IMR-90 (cell line): ENCODE measurements at regions not wholly inside any gene's neighbourhood (a gene's known extent, or its start where the extent isn't known, plus 50 kb on each side); places are given as distances from the start of the nearest gene placed in this dataset.

ENCODE experiments used
- ATAC-seq: fragments of 200-7000 bp; cut with Tn5 transposase; 2 replicates; pipeline ENCODE4 v1.9.1; 2020; ENCODE audit warnings: low read depth, mild to moderate bottlenecking, moderate library complexity
- BruUV-seq: library from RNA; stranded (reverse); fragments of 400-500 nt; replicated peaks from 2 replicates; lab custom pipeline; 2021; lab: Mats Ljungman, UMichigan
- CTCF ChIA-PET: fragments of 300-600 bp; formaldehyde crosslinking; extraction: SDS; loops from one replicate; lab custom pipeline; 2021; ENCODE audit warnings: antibody characterized with exemption; lab: Yijun Ruan, JAX
- POLR2A ChIA-PET: fragments of 300-600 bp; sonication (Branson Sonifier 250); formaldehyde crosslinking; loops from one replicate; lab custom pipeline; 2022; ENCODE audit warnings: antibody characterized with exemption; ENCODE audit not compliant: unreplicated experiment; lab: Charles Lee
- DNase-seq: peaks from one replicate; pipeline ENCODE4 v3.0.0; 2013
- H2AFZ ChIP-seq: replicated peaks from 2 replicates; pipeline ENCODE3; 2013; ENCODE audit warnings: low read length, mild to moderate bottlenecking; ENCODE audit not compliant: poor library complexity
- H2AK5ac ChIP-seq: 2 replicates; pipeline ENCODE4 v1.6.1; 2013; ENCODE audit warnings: low read depth, low read length, inconsistent platforms
- H2AK9ac ChIP-seq: replicated peaks from 2 replicates; pipeline ENCODE3; 2013; ENCODE audit warnings: mild to moderate bottlenecking, low read depth, low read length, moderate library complexity; ENCODE audit not compliant: poor library complexity
- H2BK120ac ChIP-seq: 2 replicates; pipeline ENCODE4 v1.6.1; 2013; ENCODE audit warnings: low read depth, low read length, inconsistent platforms
- H2BK15ac ChIP-seq: 3 replicates; pipeline ENCODE4 v1.6.1; 2013; ENCODE audit warnings: low read depth, low read length, inconsistent platforms
- H2BK20ac ChIP-seq: 2 replicates; pipeline ENCODE4 v1.6.1; 2013; ENCODE audit warnings: low read depth, mild to moderate bottlenecking, inconsistent platforms, low read length, moderate library complexity
- H2BK5ac ChIP-seq: 2 replicates; pipeline ENCODE4 v1.6.1; 2013; ENCODE audit warnings: mild to moderate bottlenecking, low read depth, low read length, inconsistent platforms; ENCODE audit not compliant: poor library complexity, severe bottlenecking
- H3K14ac ChIP-seq: replicated peaks from 2 replicates; pipeline ENCODE4 v1.6.1; 2013; ENCODE audit warnings: low read depth, low read length, inconsistent platforms
- H3K18ac ChIP-seq: 2 replicates; pipeline ENCODE4 v1.6.1; 2013; ENCODE audit warnings: low read depth, low read length, control low read depth
- H3K23ac ChIP-seq: 2 replicates; pipeline ENCODE4 v1.6.1; 2013; ENCODE audit warnings: low read depth, low read length, inconsistent platforms
- H3K27ac ChIP-seq: 2 replicates; pipeline ENCODE4 v1.5.1; 2013; ENCODE audit warnings: mild to moderate bottlenecking, control low read depth, low read length; ENCODE audit not compliant: insufficient read depth
- H3K27me3 ChIP-seq: 2 replicates; pipeline ENCODE4 v1.6.1; 2013; ENCODE audit warnings: low read length; ENCODE audit not compliant: control insufficient read depth, insufficient read depth
- H3K36me3 ChIP-seq: 2 replicates; pipeline ENCODE4 v1.6.1; 2013; ENCODE audit warnings: low read length, mixed read lengths; ENCODE audit not compliant: control insufficient read depth, insufficient read depth
- H3K4ac ChIP-seq: 2 replicates; pipeline ENCODE4 v1.6.1; 2013; ENCODE audit warnings: low read depth, low read length, inconsistent platforms
- H3K4me1 ChIP-seq: 2 replicates; pipeline ENCODE4 v1.6.1; 2013; ENCODE audit warnings: low read length, mixed read lengths; ENCODE audit not compliant: control insufficient read depth, insufficient read depth
- H3K4me2 ChIP-seq: 2 replicates; pipeline ENCODE4 v1.6.1; 2013; ENCODE audit warnings: low read depth, mild to moderate bottlenecking, control low read depth, low read length, moderate library complexity
- H3K4me3 ChIP-seq: 2 replicates; pipeline ENCODE4 v1.5.1; 2013; ENCODE audit warnings: low read depth, mild to moderate bottlenecking, control low read depth, low read length, moderate library complexity; ENCODE audit not compliant: insufficient read depth
- H3K56ac ChIP-seq: 2 replicates; pipeline ENCODE4 v1.6.1; 2013; ENCODE audit warnings: low read length, inconsistent platforms; ENCODE audit not compliant: insufficient read depth; ENCODE audit errors: extremely low read depth
- H3K79me1 ChIP-seq, 2 experiments: 2 replicates each; pipeline ENCODE4 v1.6.1; 2013; ENCODE audit warnings: low read length in 2 of 2, inconsistent platforms in 1 of 2, low read depth in 1 of 2
- H3K9ac ChIP-seq: 2 replicates; pipeline ENCODE4 v1.6.1; 2013; ENCODE audit warnings: low read depth, low read length, control low read depth
- H3K9me1 ChIP-seq: 2 replicates; pipeline ENCODE4 v1.6.1; 2013; ENCODE audit warnings: low read length, inconsistent platforms; ENCODE audit not compliant: insufficient read depth
- H3K9me3 ChIP-seq: 2 replicates; pipeline ENCODE4 v1.6.1; 2013; ENCODE audit warnings: low read length; ENCODE audit not compliant: control insufficient read depth, insufficient read depth
- H4K20me1 ChIP-seq: 2 replicates; pipeline ENCODE4 v1.6.1; 2013; ENCODE audit warnings: low read length, inconsistent platforms; ENCODE audit not compliant: insufficient read depth
- H4K5ac ChIP-seq: 2 replicates; pipeline ENCODE4 v1.6.1; 2013; ENCODE audit warnings: mild to moderate bottlenecking, low read depth, low read length, control low read depth
- H4K8ac ChIP-seq, 2 experiments: 2 replicates each; pipeline ENCODE4 v1.6.1; 2013; ENCODE audit warnings: low read depth in 2 of 2, low read length in 2 of 2, control low read depth in 1 of 2, inconsistent platforms in 1 of 2
- H4K91ac ChIP-seq: 2 replicates; pipeline ENCODE4 v1.6.1; 2013; ENCODE audit warnings: low read depth, low read length, inconsistent platforms; ENCODE audit not compliant: insufficient read depth
- BHLHE40 ChIP-seq: fragments of 150-350 bp; IDR thresholded peaks from 2 replicates; pipeline ENCODE4 v1.6.1; 2016; ENCODE audit warnings: mild to moderate bottlenecking, low read depth, low read length
- CEBPB ChIP-seq: IDR thresholded peaks from 2 replicates; pipeline ENCODE4 v1.6.1; 2012; ENCODE audit warnings: low read depth, low read length, improper control_type of control experiment
- FOS ChIP-seq: fragments of 150-350 bp; IDR thresholded peaks from 2 replicates; pipeline ENCODE4 v1.6.1; 2016; ENCODE audit warnings: low read depth, low read length
- MAFK ChIP-seq: IDR thresholded peaks from 2 replicates; pipeline ENCODE4 v1.6.1; 2012; ENCODE audit warnings: low read depth, low read length, improper control_type of control experiment
- MAZ ChIP-seq: IDR thresholded peaks from 2 replicates; pipeline ENCODE4 v1.6.1; 2012; ENCODE audit warnings: low read depth, mild to moderate bottlenecking, low read length, improper control_type of control experiment, moderate library complexity, borderline replicate concordance
- NFE2L2 ChIP-seq: fragments of 150-350 bp; IDR thresholded peaks from 2 replicates; pipeline ENCODE4 v1.6.1; 2016; ENCODE audit warnings: low read depth, mild to moderate bottlenecking, low read length
- RAD21 ChIP-seq: IDR thresholded peaks from 2 replicates; pipeline ENCODE4 v1.6.1; 2012; ENCODE audit warnings: low read length, improper control_type of control experiment
- RFX5 ChIP-seq: IDR thresholded peaks from 2 replicates; pipeline ENCODE4 v1.8.0; 2012; ENCODE audit warnings: low read depth, mild to moderate bottlenecking, low read length, moderate library complexity
- WGBS, 2 experiments: methylation state at CpG; one replicate each; pipeline versions ENCODE4 v1.1.5 to v1.1.7; 2013; ENCODE audit warnings: missing lambda C conversion rate in 2 of 2; ENCODE audit not compliant: insufficient read length in 1 of 2; ENCODE audit errors: extremely low coverage in 2 of 2; 5-methylcytosine and 5-hydroxymethylcytosine counted together
- dilution Hi-C: fragments of 300-500 bp; cut with HindIII; formaldehyde crosslinking; loops from one replicate; pipeline ENCODE4 v1.14.3; 2018; ENCODE audit warnings: low sequenced_read_pairs; ENCODE audit not compliant: unreplicated experiment
- in situ Hi-C: fragments of 300-500 bp; cut with MboI; formaldehyde crosslinking; loops from 3 replicates; pipeline ENCODE4 v1.14.3; 2019; ENCODE audit warnings: low sequenced_read_pairs, inconsistent platforms, mixed read lengths
- intact Hi-C: fragments of 100-400 bp; cut with micrococcal nuclease; formaldehyde crosslinking; loops from 2 replicates; pipeline ENCODE4 v1.10.0; 2022
- TF ChIP-seq, protein P1 (sequence below): conservative IDR thresholded peaks from 2 replicates; pipeline ENCODE4 v1.5.1; 2012; ENCODE audit warnings: mild to moderate bottlenecking, low read depth, low read length, improper control_type of control experiment
- TF ChIP-seq, protein P2 (sequence below): fragments of 150-350 bp; IDR thresholded peaks from 2 replicates; pipeline ENCODE4 v1.6.1; 2017; ENCODE audit warnings: mild to moderate bottlenecking, antibody characterized with exemption, low read length, low read depth

DNA sequence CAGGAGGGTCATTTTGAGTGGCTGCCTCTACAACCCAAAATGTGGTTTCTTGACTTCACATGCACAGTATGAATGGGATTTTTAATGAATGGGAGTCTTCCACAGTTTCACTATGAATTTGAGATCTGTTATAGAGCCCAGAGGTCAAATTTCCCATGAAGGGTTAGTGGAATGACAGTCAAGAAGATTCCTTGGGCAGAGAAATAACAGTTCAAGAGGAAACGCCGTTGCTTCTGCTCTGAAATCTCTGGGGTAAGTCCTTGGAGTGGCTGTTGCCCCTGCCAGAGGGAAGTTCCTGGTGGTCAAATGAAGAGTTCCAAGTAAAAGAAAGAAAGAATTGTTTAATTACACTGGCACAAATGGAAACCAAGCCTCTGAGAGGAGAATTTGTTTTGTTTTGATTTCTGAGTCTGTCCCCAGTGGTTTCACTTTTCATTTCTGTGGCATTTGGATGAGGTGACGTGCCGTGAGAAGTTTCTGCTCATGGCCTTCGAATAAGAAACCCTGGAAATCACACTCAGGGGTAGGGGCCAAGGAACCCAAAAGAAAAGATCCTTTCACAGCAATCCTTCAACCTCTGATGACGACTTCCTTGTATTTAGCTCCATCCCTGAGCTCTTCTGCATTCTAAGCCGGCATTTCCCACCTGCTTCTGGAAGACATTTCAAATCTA lies 77.5 kb upstream of the IL12A start:
- CTCF ChIA-PET = interaction anchor here (0.6 to 1.5 kb wide), 2 partner anchors 24 to 258 kb away, joined by 3 read pairs; no protein-coding TSS in a partner anchor
- Histone ChIP-seq H3K4me1 (peaks cover 6% of the 10 kb centered on the region), H2AK9ac (no peak overlapping the region), H3K4ac (no peak overlapping the region), H2AK5ac (0 out of 2 replicates have a peak overlapping the region, but pooled peaks have one; percentile 56), H3K9me3 (no peaks in the 10 kb centered on the region), H2BK20ac (peak overlapping the region; percentile 33), H3K4me3 (no peak overlapping the region), H3K4me2 (peak overlapping the region; percentile 65), H3K27me3 (no peaks in the 10 kb centered on the region), H2BK5ac (no peak overlapping the region), H4K91ac (peak overlapping the region; percentile 23; the same call in 1 of the 2 replicates), H4K20me1 (no peaks in the 10 kb centered on the region), H3K14ac (0 out of 2 replicates have a peak overlapping the region, but pooled peaks have one; percentile 24), H3K56ac (no peak overlapping the region; the same call in 1 of the 2 replicates), H3K18ac (peak overlapping the region; percentile 43; the same call in 1 of the 2 replicates), H3K23ac (0 out of 2 replicates have a peak overlapping the region, but pooled peaks have one; percentile 5), H3K27ac (no peak overlapping the region), H4K8ac (peak overlapping the region in 1 of 2 experiments; percentile 29; a peak in 1 of 4 replicates), H2BK120ac (peak overlapping the region; percentile 47; the same call in 1 of the 2 replicates), H3K9ac (no peak overlapping the region), H2AFZ (peak overlapping the region; percentile 60), H3K9me1 (peaks cover 4% of the 10 kb centered on the region), H3K79me1 (no peaks in the 10 kb centered on the region), H4K5ac (peak overlapping the region; percentile 53; the same call in 1 of the 2 replicates), H3K36me3 (no peaks in the 10 kb centered on the region), H2BK15ac (peak overlapping the region; percentile 43; the same call in 1 of the 3 replicates)
- 90% methylated on average over 3 of the region's 7 CpGs; no CpG with 5 or more reads in 1 of the 2 experiments for WGBS, 2 experiments
- DNase-seq (no peak), ATAC-seq (no peak)
- dilution Hi-C loops (no loop called here), intact Hi-C loops (no loop called here), in situ Hi-C loops (no loop called here)
- no peak for TF ChIP-seq RFX5
- no peak for TF ChIP-seq FOS
- no peak for TF ChIP-seq CEBPB
- TF ChIP-seq, protein P1, sequence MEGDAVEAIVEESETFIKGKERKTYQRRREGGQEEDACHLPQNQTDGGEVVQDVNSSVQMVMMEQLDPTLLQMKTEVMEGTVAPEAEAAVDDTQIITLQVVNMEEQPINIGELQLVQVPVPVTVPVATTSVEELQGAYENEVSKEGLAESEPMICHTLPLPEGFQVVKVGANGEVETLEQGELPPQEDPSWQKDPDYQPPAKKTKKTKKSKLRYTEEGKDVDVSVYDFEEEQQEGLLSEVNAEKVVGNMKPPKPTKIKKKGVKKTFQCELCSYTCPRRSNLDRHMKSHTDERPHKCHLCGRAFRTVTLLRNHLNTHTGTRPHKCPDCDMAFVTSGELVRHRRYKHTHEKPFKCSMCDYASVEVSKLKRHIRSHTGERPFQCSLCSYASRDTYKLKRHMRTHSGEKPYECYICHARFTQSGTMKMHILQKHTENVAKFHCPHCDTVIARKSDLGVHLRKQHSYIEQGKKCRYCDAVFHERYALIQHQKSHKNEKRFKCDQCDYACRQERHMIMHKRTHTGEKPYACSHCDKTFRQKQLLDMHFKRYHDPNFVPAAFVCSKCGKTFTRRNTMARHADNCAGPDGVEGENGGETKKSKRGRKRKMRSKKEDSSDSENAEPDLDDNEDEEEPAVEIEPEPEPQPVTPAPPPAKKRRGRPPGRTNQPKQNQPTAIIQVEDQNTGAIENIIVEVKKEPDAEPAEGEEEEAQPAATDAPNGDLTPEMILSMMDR = no peak
- TF ChIP-seq NFE2L2 = no peak
- TF ChIP-seq BHLHE40 = no peak
- TF ChIP-seq, protein P2, sequence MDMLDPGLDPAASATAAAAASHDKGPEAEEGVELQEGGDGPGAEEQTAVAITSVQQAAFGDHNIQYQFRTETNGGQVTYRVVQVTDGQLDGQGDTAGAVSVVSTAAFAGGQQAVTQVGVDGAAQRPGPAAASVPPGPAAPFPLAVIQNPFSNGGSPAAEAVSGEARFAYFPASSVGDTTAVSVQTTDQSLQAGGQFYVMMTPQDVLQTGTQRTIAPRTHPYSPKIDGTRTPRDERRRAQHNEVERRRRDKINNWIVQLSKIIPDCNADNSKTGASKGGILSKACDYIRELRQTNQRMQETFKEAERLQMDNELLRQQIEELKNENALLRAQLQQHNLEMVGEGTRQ = no peak
- no peak for TF ChIP-seq RAD21
- no peak for TF ChIP-seq MAZ
- no peak for TF ChIP-seq MAFK
- POLR2A ChIA-PET = no interaction called here
- BruUV-seq = no TSS peak
